Activated CD4-positive, alpha-beta T cell treated with anti-CD3 and anti-CD28 coated beads, Interleukin-2, Interleukin-4, amounts not matched to agents 100 ng/mL and 50 ng/mL, durations not matched to agents 16 hours and 8 hours (primary cell): ENCODE measurements at regions not wholly inside any gene's neighbourhood (a gene's known extent, or its start where the extent isn't known, plus 50 kb on each side); places are given as distances from the start of the nearest gene placed in this dataset.

Source experiments
- DNase-seq: peaks from one replicate; pipeline ENCODE4 v3.0.0-alpha.2; 2020; ENCODE audit warnings: low spot score

DNA sequence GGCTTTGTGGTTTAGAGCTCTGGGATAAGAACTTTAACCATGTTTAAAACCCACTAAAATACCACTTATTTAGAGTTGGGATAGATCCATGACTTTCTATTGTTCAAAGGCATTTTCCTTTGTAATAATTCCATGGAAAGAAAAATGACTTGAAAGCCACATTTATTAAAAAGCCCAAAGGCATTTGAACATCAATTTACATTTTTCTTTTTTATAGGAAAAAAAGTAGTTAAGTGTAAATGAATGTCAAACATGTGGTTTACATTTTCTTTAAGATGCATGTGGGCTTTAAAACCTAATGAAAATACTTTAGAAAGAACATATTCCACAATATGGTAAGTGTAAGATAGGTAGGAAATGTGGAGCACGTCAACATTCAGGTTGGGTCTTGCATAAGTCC is 443.2 kb downstream of the TOX3 start:
- no peak for DNase-seq

DNA sequence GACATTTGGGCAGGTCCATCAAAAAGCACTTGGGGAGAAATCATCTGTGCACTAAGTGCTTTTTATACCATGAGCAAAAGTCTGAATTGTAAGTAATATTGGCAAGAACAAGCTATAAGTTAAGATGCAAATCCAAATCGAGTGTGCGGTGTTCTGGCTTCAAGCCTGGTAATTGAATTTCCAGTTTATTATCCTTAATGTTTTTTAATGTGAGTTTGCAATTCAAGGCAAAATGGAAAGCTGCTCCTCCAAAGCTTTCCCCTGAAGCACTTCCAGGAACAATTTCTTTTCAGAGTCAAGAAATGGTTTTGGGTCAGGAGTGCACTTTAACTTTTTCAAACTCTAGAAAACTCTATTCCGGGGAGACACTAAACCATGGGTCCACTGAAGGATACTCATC is 445.7 kb downstream of the TOX3 start:
- DNase-seq = no peak

DNA sequence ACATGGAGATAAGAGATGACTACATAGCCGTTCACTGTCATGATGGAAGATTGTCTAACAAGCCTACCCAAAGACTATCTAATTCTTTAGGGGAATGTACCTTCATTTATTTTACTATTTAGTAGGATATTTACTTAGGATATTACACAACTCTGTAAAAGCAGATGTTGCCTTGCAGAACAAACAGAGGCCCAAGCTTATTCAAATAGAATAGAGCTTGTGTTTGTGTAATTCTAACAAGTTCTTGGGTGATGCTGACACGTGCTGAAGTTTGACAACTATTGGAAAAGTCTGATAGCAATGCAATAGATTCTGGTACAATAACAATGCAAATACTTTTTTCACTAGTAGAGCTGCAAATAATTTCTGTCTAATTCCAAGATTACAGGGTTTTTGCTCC is 447.6 kb downstream of the TOX3 start:
- DNase-seq = no peak

DNA sequence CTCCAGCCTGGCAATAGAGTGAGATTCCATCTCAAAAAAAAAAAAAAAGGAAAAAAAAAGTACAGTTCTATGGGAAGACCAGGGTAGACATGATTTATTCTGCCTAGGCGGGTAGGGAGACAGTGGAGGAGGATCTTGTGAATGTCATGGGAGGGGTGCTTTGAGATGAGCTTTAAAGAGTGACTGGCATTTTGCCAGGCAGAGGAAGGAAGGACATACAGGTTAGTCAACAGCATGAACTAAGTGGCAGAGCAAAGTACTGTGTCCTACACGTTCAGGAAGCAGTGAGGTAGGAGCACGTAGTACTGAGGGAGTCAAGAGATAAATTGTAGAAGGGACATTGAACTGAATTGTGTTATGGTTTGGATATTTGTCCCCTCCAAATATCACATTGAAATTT is 451.5 kb downstream of the TOX3 start:
- DNase-seq = no peak

DNA sequence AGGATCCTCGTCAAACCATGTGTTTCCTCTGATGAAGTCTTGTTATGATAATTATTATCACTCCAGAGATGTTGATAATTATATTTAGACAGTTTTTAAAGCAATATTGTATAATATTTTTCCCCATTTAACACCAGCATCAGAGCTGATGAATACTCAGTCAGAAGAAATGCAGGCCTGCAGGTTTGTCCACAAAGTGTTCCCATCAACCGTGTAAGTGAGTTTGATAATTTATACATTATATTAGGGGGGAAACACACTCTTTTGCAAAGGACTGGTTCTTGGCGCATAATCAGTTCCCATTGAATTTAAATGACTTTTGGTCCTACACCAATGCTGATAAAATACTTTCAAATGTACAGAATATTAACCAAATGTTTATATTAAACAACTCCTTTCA is 454.8 kb downstream of the TOX3 start:
- no peak for DNase-seq

DNA sequence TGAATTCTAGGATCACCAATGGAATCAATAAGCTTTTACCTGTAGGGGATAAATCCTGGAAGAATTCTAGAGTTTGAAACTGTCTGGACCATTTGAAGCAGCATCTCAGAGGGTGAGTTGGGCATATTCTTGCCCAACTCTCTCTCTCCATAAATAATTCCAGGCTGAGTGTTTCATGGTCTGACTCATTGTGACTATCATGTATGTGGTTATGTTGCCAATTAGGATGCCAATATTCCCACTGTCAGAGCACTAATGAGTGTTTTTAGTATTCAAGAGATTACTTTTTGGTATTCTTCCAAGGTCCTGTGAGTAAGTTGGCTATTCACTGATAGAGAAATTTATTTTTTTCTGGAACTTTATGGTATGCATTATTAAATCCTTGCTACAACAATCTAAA is 456.9 kb downstream of the TOX3 start:
- no peak for DNase-seq

DNA sequence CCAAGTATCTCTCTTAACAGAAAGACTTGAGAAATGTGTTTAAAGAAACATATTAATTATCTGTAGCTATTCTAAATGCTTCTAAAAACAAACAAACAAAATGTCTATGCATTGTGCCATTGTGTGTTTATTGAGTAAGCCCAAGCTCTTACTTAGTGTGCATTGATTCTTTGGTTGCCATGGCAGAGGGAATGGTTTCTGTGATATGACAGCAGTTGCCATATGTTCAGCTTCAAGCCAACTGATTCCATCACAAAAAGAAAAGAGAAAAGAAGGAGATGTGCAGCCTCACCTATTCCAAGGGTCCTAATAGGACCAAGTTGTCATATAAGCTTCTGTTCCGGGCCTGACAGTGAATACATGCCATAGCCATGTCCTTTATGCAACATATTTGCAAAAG is 457.5 kb downstream of the TOX3 start:
- DNase-seq = no peak

DNA sequence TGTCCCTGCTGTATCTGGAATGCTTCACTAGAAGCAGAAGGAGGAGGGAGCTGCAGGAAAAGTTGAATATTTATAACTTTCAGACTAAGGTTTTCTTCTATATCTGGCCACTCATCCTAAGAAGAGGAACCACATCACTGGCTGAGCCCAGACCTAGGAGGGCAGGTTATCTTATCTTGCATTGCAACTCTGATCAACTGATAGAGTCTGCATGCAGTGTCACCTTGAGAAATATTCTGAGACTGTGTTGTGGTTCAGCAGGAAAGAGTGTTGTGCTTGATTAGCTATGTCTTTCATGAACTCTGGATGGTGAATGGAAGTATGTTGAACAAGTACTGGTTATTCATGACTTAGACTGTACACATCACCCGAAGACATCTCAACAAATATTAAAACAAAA is 460.0 kb downstream of the TOX3 start:
- DNase-seq = no peak

DNA sequence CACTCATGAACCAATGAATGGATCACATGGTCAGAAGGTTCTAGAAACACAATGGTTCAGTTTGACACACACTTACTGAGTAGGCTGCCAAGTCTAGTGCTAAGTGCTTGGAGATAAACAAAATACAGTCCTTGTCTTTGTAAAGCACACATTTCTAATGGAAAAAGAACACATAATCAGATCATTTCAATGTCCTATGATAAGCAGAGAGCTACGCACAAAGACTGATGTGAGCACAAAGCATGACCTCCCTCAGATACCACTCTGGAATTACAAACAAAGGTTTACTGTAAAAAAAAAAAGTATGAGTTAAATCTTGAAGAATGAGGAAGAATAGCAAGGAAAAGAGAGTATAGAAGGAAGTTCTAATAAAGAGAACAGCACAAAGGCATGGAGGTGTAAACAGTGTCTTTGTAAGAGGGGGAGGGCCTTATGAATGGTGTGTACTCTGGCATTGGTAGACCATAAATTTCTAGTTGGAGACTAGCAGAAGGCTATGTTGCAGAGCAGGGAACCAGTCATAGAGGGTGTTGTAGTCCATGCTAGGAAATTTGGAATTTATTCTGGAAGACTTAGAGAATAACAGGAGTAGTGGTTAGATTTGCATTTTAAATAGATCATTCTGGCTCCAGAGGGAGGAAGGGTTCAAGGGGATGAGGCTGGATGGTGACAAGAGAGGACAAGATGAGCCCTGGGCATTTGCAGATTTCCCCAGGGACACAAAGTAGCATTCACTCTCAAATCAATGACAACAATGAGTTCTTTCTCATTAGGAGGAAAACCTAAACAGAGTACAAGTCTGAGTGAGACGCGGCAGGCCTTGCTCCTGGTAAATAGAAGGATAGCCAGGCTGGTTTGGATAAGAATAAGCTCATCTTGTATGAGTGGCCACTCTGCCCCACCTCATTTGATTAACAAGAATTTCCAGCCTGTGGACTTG is 468.0 kb downstream of the TOX3 start:
- no peak for DNase-seq

DNA sequence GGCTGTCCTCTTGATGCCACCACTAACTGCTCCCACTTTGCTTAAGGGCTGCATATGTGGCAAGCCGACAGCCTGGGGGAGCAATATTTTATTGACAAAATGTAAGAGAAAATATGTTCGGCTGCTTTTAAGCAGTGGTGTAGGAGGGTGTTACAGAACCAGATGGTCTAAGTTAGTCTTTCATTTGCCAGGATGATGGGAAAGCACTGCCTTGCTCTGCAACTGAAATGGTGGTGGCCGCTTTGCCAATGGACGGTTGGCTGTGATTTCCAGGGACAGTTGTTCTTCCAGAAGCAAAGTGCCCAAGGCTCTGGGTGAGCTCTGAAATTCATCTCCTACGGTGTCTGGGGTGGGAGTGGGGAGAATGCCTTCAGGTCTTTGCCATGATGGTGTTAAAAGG is 469.3 kb downstream of the TOX3 start:
- no peak for DNase-seq

DNA sequence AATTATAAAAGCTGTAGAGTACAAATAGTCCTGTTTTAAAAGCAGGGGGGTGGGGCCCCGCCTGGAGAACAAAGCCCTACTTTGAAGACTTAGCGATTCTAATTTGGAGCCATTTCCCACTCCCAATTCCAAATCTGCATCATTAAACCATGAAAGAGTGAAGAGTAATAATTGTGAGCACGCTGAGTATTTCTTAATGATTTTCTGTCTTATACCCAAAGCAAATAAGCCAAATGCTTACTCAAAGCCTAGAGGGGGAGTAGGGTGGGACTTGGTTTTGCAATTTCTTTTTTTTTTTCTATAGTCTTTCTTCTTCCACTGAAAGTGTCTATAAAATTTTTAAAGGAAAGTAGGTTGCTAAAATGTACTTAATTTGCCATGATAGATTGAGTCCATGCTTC is 470.1 kb downstream of the TOX3 start:
- DNase-seq = no peak

DNA sequence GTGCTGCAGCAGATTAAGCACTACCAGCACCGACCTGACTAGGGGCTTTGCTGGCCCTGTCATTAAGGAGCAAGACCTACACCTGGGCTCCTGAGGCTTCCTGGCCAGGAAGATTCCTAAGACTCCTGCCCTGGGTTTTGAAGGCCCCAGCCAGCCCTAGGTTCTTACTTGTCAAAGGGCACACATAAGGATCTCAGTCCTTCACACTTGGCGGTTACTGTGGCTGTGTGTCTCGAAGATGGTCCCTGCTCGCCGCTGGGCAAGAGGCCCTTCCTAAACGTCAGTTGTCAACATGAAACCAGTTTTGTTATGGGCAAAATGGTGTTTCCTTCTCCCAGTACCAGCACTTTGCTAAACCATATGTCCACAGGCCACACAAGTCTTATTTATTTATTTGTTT is 470.6 kb downstream of the TOX3 start:
- DNase-seq = no peak

DNA sequence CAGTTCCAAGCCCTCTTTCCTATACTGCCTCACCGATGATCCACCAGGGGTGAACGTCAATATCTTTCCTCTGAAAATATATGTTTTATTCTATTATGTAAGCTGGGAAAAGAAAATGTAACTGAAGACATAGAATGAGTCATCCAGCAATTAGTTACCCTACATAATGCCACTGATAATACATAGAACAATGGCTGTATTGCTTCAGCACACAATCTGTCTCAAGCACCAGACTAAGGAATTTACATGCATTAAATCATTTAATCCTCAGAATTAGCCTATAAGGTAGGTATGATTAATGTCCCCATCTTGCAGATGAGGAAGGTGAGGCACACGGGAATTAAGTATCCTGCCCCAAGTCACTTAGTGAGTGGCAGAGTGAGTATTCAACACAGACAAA is 472.8 kb downstream of the TOX3 start:
- DNase-seq = no peak

DNA sequence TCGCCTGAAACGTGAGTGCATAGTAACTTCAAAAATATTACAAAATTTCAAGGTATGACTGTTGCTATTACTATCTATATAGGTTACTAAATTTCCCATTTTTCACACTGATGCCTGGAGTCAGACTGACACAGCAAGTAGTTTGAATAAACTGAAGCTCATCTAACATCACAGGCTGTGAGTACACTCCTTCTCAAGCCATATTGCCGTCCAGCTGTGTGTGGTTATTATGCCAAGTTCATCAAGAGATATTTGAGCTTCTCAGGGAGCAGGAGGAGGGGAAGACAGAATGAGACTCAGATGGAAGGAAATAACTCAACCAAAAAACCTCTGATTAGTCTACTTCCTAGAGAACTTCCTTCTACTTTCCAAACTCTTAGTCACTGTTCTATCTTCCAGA is 473.9 kb downstream of the TOX3 start:
- no peak for DNase-seq

DNA sequence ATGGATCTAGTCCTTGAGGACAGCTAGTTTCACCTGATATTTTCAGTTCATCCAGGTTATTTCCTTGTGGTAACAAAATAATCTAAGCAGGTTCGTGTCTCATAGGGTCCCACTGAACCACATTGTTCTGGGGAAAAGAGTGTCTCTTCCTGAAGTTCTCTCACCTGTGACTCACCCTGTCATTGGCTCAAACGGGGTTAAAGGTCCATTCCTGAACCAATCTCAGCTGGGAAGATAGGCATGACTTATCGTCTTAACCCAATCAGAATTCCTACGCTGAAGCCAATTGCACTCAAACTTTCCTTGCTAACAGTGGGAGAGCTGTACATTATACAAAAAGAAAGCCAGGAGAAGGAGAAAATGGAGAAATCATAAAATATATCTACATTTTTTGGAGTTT is 475.8 kb downstream of the TOX3 start:
- DNase-seq = no peak

DNA sequence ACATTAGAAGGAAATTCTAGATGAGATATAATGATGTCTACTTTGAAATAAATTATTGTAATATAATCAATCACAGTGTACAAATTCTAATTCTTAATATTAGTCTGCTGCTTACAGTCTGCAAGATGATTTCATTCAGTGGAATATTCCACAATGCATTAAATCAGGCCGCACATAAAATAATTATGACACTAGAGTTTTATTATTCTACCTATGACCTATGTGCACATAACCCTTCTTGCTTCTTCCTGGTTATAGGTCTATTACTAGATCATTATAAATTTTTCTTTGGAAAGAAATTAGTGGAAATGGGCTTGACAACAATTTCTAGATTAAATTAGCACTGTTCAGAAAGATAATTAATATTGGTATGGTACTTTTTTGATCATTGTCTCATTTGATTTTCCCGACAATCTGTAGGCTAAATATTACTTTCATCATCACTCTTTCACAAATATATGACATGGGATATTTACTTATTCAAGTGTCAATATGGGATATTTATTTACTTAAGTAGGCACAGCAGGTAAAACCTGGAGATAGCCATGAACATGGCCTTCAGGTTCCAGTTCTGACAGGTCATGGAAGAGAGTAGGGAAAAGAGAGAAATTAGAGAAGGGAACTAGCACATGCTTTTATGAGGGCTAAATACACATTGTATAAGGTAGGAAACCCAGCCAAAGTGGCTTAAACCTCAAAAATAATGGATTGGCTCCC is 476.4 kb downstream of the TOX3 start:
- no peak for DNase-seq

DNA sequence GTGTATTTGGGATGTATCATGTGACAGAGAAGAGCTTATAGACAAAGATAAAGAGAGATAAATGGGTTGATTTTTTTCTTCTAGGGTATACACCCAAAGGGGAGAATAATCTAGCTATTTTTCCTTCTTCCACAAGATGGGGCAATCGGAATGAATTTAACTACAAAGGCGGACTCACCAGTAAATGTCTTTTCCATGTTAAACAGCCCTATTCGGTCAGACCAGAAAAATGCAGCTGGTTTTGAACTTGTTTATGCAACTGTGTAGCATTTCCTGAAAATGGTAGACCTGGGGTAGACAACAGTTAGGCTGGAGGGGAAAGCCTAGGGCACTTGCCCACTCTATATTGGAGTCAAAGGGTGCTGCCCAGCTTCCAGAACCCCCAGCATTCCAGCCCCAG is 477.1 kb downstream of the TOX3 start:
- no peak for DNase-seq

DNA sequence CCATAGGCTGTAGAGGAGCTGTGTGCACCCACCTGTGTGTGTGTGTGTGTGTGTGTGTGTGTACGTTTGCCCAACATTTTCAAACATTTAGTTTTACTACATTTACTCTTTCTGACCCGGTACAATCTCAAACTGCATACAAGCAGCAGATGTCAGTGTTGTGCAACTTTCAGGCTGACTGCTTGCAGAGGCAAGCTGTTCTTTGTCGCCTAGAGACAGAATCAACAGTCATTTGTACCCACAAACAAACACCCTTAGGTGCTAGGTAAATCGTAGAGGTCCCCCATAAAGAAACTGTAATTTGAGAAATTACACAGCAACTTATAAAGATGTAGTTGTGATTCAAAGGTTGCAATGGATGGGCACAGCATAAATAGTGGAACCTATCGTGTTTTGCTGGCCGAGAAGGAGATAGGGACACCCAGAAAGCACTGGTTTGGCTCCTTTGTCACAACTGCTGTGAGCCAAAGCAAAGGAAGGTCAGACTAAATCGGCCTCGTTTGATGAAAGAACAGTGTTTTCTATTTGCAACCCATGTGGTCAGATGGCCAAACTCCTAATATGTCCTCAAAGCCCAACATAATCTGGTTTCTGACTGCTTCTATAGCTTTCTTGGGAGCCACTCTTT is 478.4 kb downstream of the TOX3 start:
- DNase-seq = no peak

DNA sequence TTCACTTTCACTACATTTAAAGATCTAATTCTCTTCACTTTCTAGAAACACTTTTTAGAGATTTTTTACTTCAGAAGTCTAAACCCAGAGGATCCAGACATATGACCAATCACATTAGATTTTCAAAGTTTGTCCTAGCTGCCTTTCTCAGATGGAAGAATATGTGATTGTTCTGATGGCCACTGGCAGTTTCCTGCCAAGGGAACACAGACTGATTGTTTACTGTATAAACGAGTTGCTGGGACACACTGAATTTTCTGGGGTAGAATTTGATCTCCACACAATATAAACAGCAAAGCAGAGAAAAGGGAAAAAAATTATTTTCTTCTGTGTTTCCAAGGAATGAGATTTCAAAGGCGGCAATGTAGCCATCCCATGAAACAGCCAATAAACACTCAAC is 480.0 kb downstream of the TOX3 start:
- DNase-seq = no peak

DNA sequence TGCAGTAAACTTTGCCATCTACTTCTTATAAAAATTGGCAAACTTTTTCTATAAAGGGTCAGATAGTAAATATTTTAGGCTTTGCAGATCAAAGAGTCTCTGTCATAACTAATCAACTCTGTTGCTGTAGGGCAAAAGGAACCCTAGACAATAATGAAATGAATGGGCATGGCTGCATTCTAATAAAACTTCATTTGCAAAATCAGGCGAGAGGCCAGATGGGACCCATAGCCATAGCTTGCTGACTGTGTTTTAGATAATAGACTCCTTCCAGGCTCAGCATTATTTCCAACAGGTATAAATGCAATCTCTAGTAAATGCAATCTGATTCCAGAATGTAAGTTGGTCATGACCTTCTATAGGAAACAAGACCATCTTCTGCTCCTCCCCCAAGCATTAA is 490.7 kb downstream of the TOX3 start:
- DNase-seq = no peak

DNA sequence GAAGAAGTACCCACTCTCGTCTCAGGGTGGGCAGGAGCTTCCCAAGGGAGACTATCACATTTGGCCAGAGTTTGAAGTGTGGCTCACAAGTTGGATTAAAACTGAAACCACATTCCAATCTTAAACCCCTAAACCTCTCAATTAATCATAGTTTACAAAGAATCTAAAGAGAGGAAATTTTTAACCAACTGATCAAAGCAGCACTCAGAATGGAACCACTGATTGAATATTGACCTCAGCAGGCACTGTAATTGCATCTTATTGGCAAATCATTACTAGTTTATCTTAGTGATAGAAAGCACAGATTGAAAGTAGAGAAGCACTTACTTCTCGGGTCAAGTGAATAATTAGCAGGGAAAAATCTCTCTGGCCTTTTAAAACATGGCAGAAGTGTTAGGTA is 491.6 kb downstream of the TOX3 start:
- DNase-seq = no peak

DNA sequence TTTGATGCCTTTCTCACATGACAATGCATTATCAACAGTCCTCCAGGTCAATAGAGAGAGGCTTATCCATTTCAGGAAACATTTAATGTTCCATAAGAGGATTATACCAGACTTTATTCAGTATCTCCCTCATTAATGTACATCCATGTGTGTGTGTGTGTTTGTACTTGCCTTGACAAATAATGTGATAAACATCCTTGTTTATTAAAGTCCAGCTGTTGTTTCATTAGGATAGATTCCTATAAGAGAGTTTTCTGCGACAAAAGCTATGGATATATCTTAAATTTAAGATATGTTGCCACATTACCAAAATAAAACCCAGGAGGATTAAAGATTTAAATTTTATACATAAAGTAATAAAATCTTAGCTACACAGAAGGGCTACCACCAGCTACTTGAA is 492.6 kb downstream of the TOX3 start:
- no peak for DNase-seq

DNA sequence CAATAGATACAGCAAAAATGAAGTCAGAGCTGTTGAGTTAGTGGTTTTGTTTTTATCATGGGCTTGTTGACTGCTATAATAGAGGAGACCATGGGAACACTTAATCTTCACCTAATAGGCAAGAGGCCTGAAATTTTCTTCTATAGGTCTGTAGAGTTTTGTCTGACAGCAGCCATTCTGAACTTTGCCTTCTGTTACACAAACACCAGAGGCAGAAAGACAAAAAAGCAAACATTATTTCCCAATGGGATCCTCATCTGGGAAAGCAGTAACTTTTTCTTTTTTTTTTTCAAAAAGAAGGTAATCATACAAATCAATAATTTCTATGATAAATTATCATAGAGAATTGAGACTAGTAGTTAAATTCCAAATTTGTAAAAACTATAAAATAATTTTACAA is 494.1 kb downstream of the TOX3 start:
- no peak for DNase-seq
